GM19395 (cell line): ENCODE measurements at regions not wholly inside any gene's neighbourhood (a gene's known extent, or its start where the extent isn't known, plus 50 kb on each side); places are given as distances from the start of the nearest gene placed in this dataset.

Experiments
- ATAC-seq: cut with Tn5 transposase; IDR thresholded peaks from one replicate; pipeline ENCODE4 v1.9.1; 2021; ENCODE audit warnings: mild to moderate bottlenecking, moderate library complexity; ENCODE audit not compliant: unreplicated experiment

GRCh38 chr5:54693936-54694657 is 176.5 kb downstream of the SNX18 start:
- ATAC-seq: no peak

GRCh38 chr5:54692631-54693030 is 175.1 kb downstream of the SNX18 start:
- no peak for ATAC-seq

GRCh38 chr5:54691656-54692055 is 174.1 kb downstream of the SNX18 start:
- ATAC-seq: no peak

GRCh38 chr5:54689411-54690251 is 172.1 kb downstream of the SNX18 start:
- ATAC-seq: no peak

- no peak for ATAC-seq
Measured at GRCh38 chr5:54680998-54681397, 163.4 kb downstream of the SNX18 start.

GRCh38 chr5:54679686-54680085 is 162.1 kb downstream of the SNX18 start:
- no peak for ATAC-seq

- ATAC-seq: no peak
Measured at GRCh38 chr5:54678737-54679136, 161.2 kb downstream of the SNX18 start.

- ATAC-seq: no peak
Measured at GRCh38 chr5:54676481-54677340, 159.2 kb downstream of the SNX18 start.

- ATAC-seq: no peak
Measured at GRCh38 chr5:54673523-54674225, 156.1 kb downstream of the SNX18 start.

- ATAC-seq: no peak
Measured at GRCh38 chr5:54672871-54673270, 155.3 kb downstream of the SNX18 start.

GRCh38 chr5:54671681-54672080 is 154.1 kb downstream of the SNX18 start:
- no peak for ATAC-seq

GRCh38 chr5:54671111-54671531 is 153.6 kb downstream of the SNX18 start:
- ATAC-seq: no peak

GRCh38 chr5:54670281-54670680 is 152.7 kb downstream of the SNX18 start:
- ATAC-seq: no peak

- no peak for ATAC-seq
Measured at GRCh38 chr5:54669845-54670244, 152.3 kb downstream of the SNX18 start.

GRCh38 chr5:54669285-54669684 is 151.7 kb downstream of the SNX18 start:
- ATAC-seq: no peak

- no peak for ATAC-seq
Measured at GRCh38 chr5:54668096-54668495, 150.5 kb downstream of the SNX18 start.

GRCh38 chr5:54667136-54667535 is 149.6 kb downstream of the SNX18 start:
- ATAC-seq: no peak

GRCh38 chr5:54663866-54664265 is 146.3 kb downstream of the SNX18 start:
- no peak for ATAC-seq

GRCh38 chr5:54661111-54661510 is 143.6 kb downstream of the SNX18 start:
- no peak for ATAC-seq

GRCh38 chr5:54659700-54660131 is 142.2 kb downstream of the SNX18 start:
- ATAC-seq: no peak

GRCh38 chr5:54658010-54658409 is 140.5 kb downstream of the SNX18 start:
- no peak for ATAC-seq
